GM23338 (cell line): ENCODE measurements at regions not wholly inside any gene's neighbourhood (a gene's known extent, or its start where the extent isn't known, plus 50 kb on each side); places are given as distances from the start of the nearest gene placed in this dataset.

Experiments used
- ATAC-seq: fragments of 200-7000 bp; cut with Tn5 transposase; 3 replicates; pipeline ENCODE4 v1.9.1; 2020
- DNase-seq: peaks from one replicate; pipeline ENCODE4 v3.0.0-alpha.2; 2015; ENCODE audit warnings: low spot score
- H2AFZ ChIP-seq: fragments of 200-600 bp; sonication (generic); 2 replicates; pipeline ENCODE4 v1.8.0; 2016; ENCODE audit warnings: antibody characterized with exemption, mild to moderate bottlenecking, moderate library complexity
- H3F3A ChIP-seq: fragments of 200-600 bp; sonication (generic); replicated peaks from 2 replicates; pipeline ENCODE4 v1.8.0; 2017; ENCODE audit warnings: antibody characterized with exemption, mixed run types, low read depth
- H3K27ac ChIP-seq: fragments of 200-600 bp; sonication (generic); 2 replicates; pipeline ENCODE4 v1.6.1; 2016; ENCODE audit warnings: low read depth
- H3K27me3 ChIP-seq: fragments of 200-600 bp; sonication (generic); 2 replicates; pipeline ENCODE4 v1.8.0; 2016; ENCODE audit warnings: mild to moderate bottlenecking, mixed run types, moderate library complexity; ENCODE audit not compliant: insufficient read depth
- H3K36me3 ChIP-seq: fragments of 200-600 bp; sonication (generic); 2 replicates; pipeline ENCODE4 v1.8.0; 2016; ENCODE audit warnings: mild to moderate bottlenecking; ENCODE audit not compliant: insufficient read depth
- H3K4me1 ChIP-seq: fragments of 200-600 bp; sonication (generic); 2 replicates; pipeline ENCODE4 v1.8.0; 2016; ENCODE audit warnings: mild to moderate bottlenecking, moderate library complexity; ENCODE audit not compliant: insufficient read depth
- H3K4me2 ChIP-seq: fragments of 200-600 bp; sonication (generic); 2 replicates; pipeline ENCODE4 v1.7.1; 2017; ENCODE audit warnings: mixed run types
- H3K4me3 ChIP-seq: fragments of 200-600 bp; sonication (generic); 2 replicates; pipeline ENCODE4 v1.6.1; 2016; ENCODE audit warnings: mixed run types
- H3K79me2 ChIP-seq: fragments of 200-600 bp; sonication (generic); replicated peaks from 2 replicates; pipeline ENCODE4 v1.8.0; 2017; ENCODE audit warnings: mild to moderate bottlenecking; ENCODE audit not compliant: insufficient read depth
- H3K9me2 ChIP-seq: fragments of 200-600 bp; sonication (generic); 2 replicates; pipeline ENCODE4 v1.8.0; 2017; ENCODE audit not compliant: insufficient read depth
- H4K20me1 ChIP-seq: fragments of 200-600 bp; sonication (generic); replicated peaks from 2 replicates; pipeline ENCODE4 v1.8.0; 2017; ENCODE audit warnings: mild to moderate bottlenecking; ENCODE audit not compliant: insufficient read depth
- H3K27ac Mint-ChIP-seq: 2 replicates; pipeline ENCODE4 v1.8.0; 2020; ENCODE audit warnings: inconsistent platforms, mild to moderate bottlenecking, moderate library complexity, mixed read lengths
- H3K27me3 Mint-ChIP-seq: 3 replicates; pipeline ENCODE4 v1.8.0; 2022; ENCODE audit warnings: low read depth, mild to moderate bottlenecking, moderate library complexity, mixed read lengths, inconsistent platforms; ENCODE audit not compliant: insufficient read depth, poor library complexity
- H3K36me3 Mint-ChIP-seq: 3 replicates; pipeline ENCODE4 v1.8.0; 2021; ENCODE audit warnings: low read depth, mild to moderate bottlenecking, inconsistent platforms, moderate library complexity, mixed read lengths
- H3K4me1 Mint-ChIP-seq: 3 replicates; pipeline ENCODE4 v1.8.0; 2020; ENCODE audit warnings: mild to moderate bottlenecking, inconsistent platforms, mixed read lengths
- H3K4me3 Mint-ChIP-seq: 3 replicates; pipeline ENCODE4 v1.8.0; 2021; ENCODE audit warnings: moderate library complexity, mild to moderate bottlenecking, inconsistent platforms, mixed read lengths
- H3K9me3 Mint-ChIP-seq: 3 replicates; pipeline ENCODE4 v1.8.0; 2020; ENCODE audit warnings: moderate library complexity, mild to moderate bottlenecking, inconsistent platforms, mixed read lengths
- CREB1 ChIP-seq: fragments of 250-450 bp; sonication (Bioruptor Pico); IDR thresholded peaks from 2 replicates; pipeline ENCODE4 v1.5.0; 2020; ENCODE audit warnings: low read depth, mild to moderate bottlenecking, moderate library complexity
- CTCF ChIP-seq, 2 experiments: fragments of 200-600 bp in 1 of 2; sonication (generic) in 1 of 2; conservative IDR thresholded peaks; 2 replicates each; pipeline versions ENCODE4 v1.5.1 to v1.6.1; 2016 to 2017; ENCODE audit warnings: antibody characterized with exemption in 2 of 2, low read depth in 2 of 2, mild to moderate bottlenecking in 2 of 2, moderate library complexity in 1 of 2
- EZH2 ChIP-seq: fragments of 200-600 bp; sonication (generic); IDR thresholded peaks from one replicate; pipeline ENCODE4 v1.8.0; 2017; ENCODE audit warnings: antibody characterized with exemption, mild to moderate bottlenecking, low read depth; ENCODE audit not compliant: unreplicated experiment
- EZH2phosphoT487 ChIP-seq: fragments of 200-600 bp; sonication (generic); IDR thresholded peaks from one replicate; pipeline ENCODE4 v1.8.1; 2018; ENCODE audit warnings: antibody characterized with exemption; ENCODE audit not compliant: unreplicated experiment
- JUNB ChIP-seq: IDR thresholded peaks from one replicate; pipeline ENCODE4 v1.6.1; 2016; ENCODE audit warnings: antibody characterized with exemption; ENCODE audit not compliant: unreplicated experiment
- NANOG ChIP-seq: IDR thresholded peaks from 2 replicates; pipeline ENCODE4 v1.6.1; 2016; ENCODE audit warnings: antibody characterized with exemption, borderline replicate concordance
- REST ChIP-seq: IDR thresholded peaks from one replicate; pipeline ENCODE4 v1.6.1; 2018; ENCODE audit warnings: antibody characterized with exemption; ENCODE audit not compliant: unreplicated experiment
- STAT1 ChIP-seq: IDR thresholded peaks from one replicate; pipeline ENCODE4 v1.6.1; 2016; ENCODE audit warnings: antibody characterized with exemption; ENCODE audit not compliant: unreplicated experiment
- ZNF462 ChIP-seq: fragments of 250-450 bp; sonication (Bioruptor Pico); IDR thresholded peaks from 2 replicates; pipeline ENCODE4 v1.5.0; 2020; ENCODE audit warnings: mild to moderate bottlenecking, moderate library complexity
- TF ChIP-seq, protein P1 (sequence below): IDR thresholded peaks from 2 replicates; pipeline ENCODE4 v1.6.1; 2016; ENCODE audit warnings: antibody characterized with exemption

- TF ChIP-seq REST: no peak
- no peak for TF ChIP-seq CREB1 (CRISPR knock-in tag)
- no peak for TF ChIP-seq JUNB
- no peak for TF ChIP-seq EZH2
- TF ChIP-seq STAT1: no peak
- no peak for TF ChIP-seq EZH2phosphoT487
- TF ChIP-seq, protein P1, sequence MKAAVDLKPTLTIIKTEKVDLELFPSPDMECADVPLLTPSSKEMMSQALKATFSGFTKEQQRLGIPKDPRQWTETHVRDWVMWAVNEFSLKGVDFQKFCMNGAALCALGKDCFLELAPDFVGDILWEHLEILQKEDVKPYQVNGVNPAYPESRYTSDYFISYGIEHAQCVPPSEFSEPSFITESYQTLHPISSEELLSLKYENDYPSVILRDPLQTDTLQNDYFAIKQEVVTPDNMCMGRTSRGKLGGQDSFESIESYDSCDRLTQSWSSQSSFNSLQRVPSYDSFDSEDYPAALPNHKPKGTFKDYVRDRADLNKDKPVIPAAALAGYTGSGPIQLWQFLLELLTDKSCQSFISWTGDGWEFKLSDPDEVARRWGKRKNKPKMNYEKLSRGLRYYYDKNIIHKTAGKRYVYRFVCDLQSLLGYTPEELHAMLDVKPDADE: no peak
- no peak for TF ChIP-seq NANOG
- no peak for TF ChIP-seq CTCF (conservative IDR thresholded peaks at IDR 0.05; ENCODE audit: low read depth in 2 of 2)
Measured at GRCh38 chr2:20935168-20935775, 108.6 kb downstream of the APOB start (continued).

DNA sequence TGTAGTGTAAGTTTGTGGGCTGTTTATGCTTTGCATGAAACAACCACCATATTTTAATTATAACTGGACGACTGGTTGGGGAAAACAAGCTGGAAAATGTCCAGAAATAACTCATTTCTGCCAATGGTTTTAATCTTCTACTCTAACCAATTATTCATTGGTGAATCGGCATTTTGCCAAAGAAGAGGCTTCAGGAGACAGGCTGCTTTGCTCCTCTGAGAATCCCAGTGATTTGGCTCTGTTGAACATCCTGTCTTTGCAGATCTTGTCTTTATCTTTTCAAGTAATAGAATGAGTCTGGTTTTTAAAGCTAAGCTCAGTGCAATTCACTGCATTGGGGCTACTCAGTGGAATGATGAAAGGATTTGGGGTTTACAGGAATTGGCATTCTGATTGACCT, 109.6 kb downstream of the APOB start:
- H3K36me3 Mint-ChIP-seq: peaks cover 2% of the 10 kb centered on the region; the same call in 1 of the 3 replicates
- H3K27me3 Mint-ChIP-seq: no peaks in the 10 kb centered on the region
- no peaks in the 10 kb centered on the region; the same call in 2 of the 3 replicates for H3K4me1 Mint-ChIP-seq
- Histone ChIP-seq H3K4me1 (no peaks in the 10 kb centered on the region), H2AFZ (no peak overlapping the region), H3K79me2 (no peaks in the 10 kb centered on the region), H3K4me3 (no peak overlapping the region), H3K27me3 (no peaks in the 10 kb centered on the region), H3K36me3 (no peaks in the 10 kb centered on the region), H4K20me1 (no peaks in the 10 kb centered on the region), H3K4me2 (no peak overlapping the region), H3F3A (no peaks in the 10 kb centered on the region), H3K9me2 (no peaks in the 10 kb centered on the region), H3K27ac (no peak overlapping the region)
- no peak for ATAC-seq
- H3K4me3 Mint-ChIP-seq: no peak overlapping the region
- DNase-seq: no peak
- H3K9me3 Mint-ChIP-seq: peaks cover 11% of the 10 kb centered on the region
- H3K27ac Mint-ChIP-seq: no peak overlapping the region
- TF ChIP-seq, protein P1: no peak
- no peak for TF ChIP-seq ZNF462 (CRISPR knock-in tag)
